ENCODE measurements at regions not wholly inside any gene's neighbourhood (a gene's known extent, or its start where the extent isn't known, plus 50 kb on each side); places are given as distances from the start of the nearest gene placed in this dataset.
"Not testable (repeated sequence)": the region's sequence is repeated elsewhere in the genome, so short reads cannot be mapped to it uniquely, and the experiment has no call there.

DNA sequence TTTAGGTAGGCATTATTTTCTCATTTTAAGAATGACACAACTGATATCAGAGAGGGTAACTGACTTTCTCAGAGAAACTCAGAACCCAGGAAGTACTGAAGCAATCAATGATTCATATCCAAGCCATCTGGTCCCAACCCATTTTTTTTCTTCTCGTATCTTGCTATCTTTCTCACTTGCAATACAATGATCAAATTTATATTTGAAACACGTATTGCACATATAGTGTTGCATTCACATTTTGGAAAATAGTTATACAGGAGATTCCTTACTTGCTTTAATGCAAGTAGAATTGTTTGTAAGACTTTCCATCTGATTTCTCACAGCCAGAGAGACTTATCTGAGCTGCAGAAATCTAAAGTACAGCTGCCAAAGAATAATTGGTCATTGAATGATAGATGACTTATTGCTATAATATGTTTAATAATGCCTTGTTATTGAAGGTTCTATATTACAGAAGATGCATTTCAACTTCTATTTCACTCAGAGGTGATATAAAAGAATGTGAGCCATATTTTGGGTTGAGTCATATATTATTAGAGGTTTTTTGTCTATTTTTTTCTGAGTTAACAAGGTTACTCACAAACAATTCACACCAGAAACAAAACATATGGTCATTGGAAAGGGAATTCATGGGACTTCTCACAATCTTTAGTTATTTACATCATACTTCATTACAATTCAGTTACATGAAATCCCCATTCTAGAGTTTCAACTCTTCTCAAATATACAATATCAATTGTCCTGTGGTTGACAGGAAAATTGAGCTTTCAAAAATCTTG lies 337.5 kb upstream of the CITED2 start:
- DNase-seq = no peak

DNA sequence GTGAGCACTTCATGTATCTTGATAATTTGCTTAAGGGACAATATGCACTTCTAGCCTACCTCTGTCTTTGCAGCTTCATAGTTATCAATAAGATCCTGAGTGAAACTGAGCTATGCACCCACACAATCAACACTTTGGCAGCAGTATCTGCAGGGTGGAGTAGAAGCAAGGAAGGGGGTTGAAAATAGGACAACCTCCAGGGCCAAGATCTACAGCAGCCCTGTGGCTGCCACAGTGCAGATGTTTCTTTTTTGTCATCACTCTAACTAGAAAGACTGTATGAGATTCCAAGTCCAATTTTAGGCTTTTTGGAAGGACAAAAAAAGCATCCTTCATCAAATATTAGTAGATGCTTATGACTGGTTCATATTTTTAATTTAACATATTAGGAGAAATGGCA lies 336.1 kb upstream of the CITED2 start:
- no peak for DNase-seq

- no peak for DNase-seq
Measured at GRCh38 chr6:139708337-139709199, 334.1 kb upstream of the CITED2 start.

GRCh38 chr6:139706912-139707311 lies 332.5 kb upstream of the CITED2 start:
- no peak for DNase-seq

DNA sequence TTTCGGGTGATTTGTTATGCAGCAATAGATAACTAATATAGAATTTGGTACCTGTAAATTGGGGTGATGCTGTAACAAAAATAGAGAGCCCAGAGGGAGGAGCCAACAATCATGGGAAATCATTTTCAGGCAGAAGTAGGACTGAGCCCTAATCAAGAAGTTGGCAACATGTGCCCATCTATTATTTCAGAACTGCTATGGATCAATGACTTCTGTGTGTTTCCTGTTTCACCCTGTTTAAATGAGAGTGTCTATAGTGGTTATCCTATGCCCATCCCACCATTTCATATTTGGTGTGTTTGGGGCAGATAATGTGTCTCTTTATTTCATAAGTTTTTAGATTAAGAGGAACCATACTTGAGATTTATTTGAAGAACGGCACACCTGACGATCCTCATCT lies 330.8 kb upstream of the CITED2 start:
- DNase-seq = no peak

- no peak for DNase-seq
Measured at GRCh38 chr6:139703780-139704179, 329.3 kb upstream of the CITED2 start.

GRCh38 chr6:139702706-139703105 lies 328.3 kb upstream of the CITED2 start:
- no peak for DNase-seq

DNA sequence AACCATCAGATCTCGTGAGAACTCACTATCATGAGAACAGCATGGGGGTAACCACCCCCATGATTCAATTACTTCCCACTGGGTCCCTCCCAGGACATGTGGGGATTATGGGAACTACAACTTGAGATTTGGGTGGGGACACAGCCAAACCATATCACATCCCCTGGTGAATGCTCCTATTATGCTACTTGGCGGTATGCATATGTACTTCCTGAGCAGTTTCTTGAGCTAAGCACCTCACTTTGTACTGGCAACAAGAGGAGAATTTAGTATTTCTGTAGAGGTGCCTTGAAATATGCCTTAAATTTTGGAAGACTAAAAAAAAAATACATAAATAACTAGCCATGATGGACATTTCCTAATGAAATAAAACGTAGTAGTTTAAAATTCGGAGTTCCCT lies 327.2 kb upstream of the CITED2 start:
- DNase-seq = no peak

DNA sequence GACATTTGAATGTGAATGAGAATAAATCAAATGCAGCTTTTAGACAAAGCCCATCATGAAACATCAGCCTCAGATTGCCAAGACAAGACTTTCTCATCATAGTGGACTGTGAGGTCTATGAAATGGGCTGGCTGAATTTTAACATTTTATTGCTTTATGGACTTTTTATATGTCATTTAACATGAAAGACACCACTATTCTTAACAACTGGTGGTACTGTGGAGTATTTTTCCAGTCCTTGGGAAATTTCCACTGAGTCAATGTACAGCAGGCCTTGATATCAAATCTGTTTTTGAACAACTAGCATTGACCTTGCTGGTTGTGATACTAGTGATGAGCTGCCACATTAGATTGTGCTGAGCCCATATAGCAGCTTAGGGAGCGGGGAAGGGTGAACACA lies 326.6 kb upstream of the CITED2 start:
- no peak for DNase-seq

DNA sequence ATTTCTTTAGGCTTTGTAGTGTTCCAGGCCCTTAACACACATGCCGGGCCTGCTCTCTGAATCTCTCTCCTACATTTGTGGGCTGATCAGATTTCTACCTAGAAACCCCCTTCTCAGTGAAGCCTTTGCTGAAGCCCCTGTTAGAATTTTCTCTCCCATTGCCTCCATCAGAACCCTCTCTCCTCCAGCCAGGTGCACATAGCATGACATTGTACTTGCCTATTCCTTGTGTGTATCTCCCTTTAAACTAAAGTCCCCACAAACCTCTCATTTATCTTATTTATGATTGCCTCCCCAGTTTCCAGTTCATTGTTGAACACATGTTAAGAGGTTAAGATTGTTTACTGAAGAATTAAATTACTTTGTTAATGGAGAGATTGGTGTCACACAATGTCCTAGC lies 325.5 kb upstream of the CITED2 start:
- no peak for DNase-seq

- DNase-seq = no peak
Measured at GRCh38 chr6:139699335-139699734, 324.9 kb upstream of the CITED2 start.

DNA sequence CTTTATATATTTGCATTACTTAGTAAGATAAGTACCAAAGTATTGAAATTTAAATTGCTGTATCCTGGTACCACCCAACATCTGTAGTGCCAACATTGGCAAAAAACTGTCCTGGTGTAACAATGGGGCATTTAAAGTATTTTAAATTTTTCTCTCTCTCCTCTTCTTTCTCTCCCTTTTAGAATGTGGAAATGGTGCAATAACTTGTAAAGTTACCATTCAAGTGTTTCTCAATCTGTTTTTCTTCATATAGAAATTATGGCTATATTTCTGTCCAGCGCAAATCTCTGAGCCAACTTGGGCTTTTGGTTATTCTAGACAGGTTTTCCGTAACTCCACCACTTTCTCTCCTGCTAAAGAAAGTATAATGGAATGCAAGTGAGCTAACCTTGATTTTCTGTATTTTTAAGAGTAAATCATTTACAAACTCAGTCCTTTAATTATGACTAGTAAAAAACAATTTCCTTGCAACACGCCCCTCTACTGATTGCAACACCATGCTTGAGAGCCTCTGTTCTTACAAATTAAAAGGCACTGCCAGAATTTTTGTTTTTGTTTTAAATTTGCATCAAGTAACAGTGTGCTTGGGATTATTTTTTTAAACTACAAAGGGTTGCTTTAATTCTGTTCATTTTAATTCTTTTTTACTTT lies 324.2 kb upstream of the CITED2 start:
- no peak for DNase-seq

GRCh38 chr6:139697856-139698255 lies 323.4 kb upstream of the CITED2 start:
- DNase-seq = not testable (repeated sequence)

- DNase-seq = not testable (repeated sequence)
Measured at GRCh38 chr6:139696991-139697390, 322.5 kb upstream of the CITED2 start.

DNA sequence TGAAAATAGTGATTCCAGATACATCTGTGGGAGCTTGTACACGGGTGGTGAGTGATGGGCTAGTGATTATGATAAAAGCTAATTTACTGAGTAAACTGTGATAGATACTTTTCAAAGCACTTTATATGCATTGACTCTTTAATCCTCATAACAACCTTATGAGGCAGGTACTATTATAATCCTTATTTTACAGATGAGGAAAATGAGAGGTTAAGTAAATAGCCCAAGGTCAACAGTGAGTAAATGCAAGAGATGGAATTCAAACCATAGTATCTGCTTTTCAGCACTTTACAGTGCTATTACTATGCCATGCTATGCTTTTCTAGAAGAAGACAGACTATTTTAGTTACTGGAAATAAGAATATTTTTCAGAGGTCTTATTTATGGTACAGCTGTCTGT lies 320.9 kb upstream of the CITED2 start:
- DNase-seq = no peak

GRCh38 chr6:139693735-139694134 lies 319.3 kb upstream of the CITED2 start:
- DNase-seq = no peak

GRCh38 chr6:139690007-139690406 lies 315.6 kb upstream of the CITED2 start:
- no peak for DNase-seq

GRCh38 chr6:139687055-139687454 lies 312.6 kb upstream of the CITED2 start:
- DNase-seq = no peak

DNA sequence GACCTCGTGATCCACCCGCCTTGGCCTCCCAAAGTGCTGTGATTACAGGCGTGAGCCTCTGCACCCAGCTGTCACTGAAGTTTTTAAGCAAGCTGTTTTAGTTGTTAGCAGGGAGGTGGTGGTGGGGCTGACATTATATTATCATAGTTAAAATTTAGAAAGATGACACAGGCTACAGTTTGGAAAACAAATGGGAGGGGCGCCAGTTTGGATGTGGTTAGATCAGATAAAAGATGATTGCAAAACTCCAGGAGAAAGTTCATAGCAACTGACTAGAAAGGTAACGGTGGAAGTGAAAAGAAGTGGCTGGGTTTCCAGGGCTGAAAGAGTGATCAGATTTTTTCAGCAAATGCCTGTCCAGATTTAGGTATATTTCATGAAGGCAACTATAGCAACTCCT lies 311.9 kb upstream of the CITED2 start:
- no peak for DNase-seq

DNA sequence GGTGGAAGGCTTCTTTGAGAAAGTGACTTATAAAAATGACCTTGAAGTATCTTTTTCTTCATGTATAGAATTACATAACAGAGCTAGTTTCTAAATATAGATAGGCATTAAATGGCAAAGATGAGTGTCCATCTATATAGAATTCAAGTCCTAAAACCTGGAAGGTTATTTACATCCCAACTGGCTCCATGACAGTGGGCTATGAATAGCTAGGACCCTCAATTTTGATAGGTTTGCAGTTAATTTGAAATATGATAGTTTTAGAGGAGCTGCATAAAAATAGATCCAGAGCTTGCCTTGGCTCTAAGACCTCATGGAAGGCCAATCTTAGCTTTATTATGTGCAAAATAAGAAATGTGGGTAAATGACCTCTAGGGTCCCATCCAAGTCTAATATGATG lies 310.6 kb upstream of the CITED2 start:
- DNase-seq = no peak

DNA sequence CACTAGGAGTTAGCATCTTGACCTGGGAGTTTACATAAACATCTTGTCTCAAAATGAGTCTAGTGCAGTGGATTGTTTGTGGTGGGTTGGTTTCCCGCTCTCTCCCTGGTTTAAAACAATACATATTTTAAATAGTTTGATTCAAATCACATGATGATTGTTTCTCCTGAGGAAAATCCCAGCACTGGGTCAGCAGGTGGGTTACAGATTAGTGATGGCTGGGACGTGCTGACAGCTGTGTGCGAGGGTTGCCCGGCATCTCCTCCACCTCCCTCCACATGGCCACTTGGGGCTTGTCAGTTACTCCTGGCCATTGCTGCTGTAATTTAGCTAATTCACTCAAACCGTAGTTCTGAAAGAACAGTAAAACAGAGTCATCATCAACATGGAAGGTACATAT lies 306.4 kb upstream of the CITED2 start:
- DNase-seq = no peak

DNA sequence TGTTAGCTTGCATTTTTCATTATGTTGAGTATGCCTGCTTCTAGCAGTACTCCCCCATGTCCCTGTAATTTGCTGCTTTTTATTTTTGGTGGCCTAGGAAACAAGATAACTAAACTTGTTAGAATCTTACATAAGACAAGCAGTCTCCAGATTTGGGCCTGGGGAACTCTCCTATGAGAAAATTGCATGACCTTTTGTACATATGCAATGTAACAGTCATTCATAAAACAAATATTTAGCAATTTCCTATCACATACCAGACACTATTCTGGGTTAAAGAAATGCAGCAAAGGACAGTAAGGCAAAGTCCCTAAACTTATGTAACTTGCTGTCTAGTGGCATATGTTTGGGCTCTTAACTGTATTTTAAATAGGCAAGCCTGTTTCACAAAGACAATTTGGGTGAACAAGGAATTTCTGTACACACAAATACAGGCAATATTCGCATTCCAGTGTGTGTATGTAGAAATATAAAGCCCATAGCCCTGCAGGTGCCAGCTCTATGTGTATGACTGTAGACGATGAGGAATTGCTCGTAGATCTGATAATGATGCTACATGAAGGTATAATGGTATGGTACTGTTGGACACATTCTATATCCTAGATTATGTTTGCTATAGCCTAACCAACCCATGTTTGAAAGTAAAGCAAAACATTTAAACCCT lies 305.2 kb upstream of the CITED2 start:
- DNase-seq = no peak

DNA sequence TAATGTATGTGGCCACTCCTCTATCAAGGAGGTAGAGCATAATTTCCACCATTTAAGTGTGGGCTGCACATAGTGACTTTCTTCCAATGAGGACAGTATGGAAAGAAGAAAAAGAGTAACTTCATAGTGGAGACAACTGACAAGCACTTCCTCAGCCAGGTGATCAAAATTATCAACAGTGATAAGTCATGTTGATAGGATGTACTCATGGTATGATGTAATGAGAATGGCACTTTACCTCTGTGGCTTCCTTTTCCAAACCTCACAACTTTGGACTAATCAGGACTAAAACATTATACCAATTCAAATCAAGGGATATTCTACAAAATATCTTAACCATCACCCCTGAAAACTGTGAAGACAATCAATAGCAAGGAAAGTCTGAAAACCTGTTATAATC lies 302.3 kb upstream of the CITED2 start:
- DNase-seq = no peak

Measured in femur (tissue), 1 donor.